GM12891 (cell line): ENCODE measurements at regions not wholly inside any gene's neighbourhood (a gene's known extent, or its start where the extent isn't known, plus 50 kb on each side); places are given as distances from the start of the nearest gene placed in this dataset.

Source experiments
- POLR2AphosphoS5 ChIP-seq: IDR thresholded peaks from 2 replicates; pipeline ENCODE4 v1.6.1; 2011; ENCODE audit warnings: low read depth, low read length, control low read depth
- TAF1 ChIP-seq: IDR thresholded peaks from 2 replicates; pipeline ENCODE4 v1.6.1; 2011; ENCODE audit warnings: low read depth, low read length, control low read depth

GRCh38 chr22:27644566-27644965 lies 157.0 kb downstream of the MN1 start:
- TF ChIP-seq TAF1 = no peak
- no peak for TF ChIP-seq POLR2AphosphoS5
